SK-MEL-5 (cell line): ENCODE measurements at regions not wholly inside any gene's neighbourhood (a gene's known extent, or its start where the extent isn't known, plus 50 kb on each side); places are given as distances from the start of the nearest gene placed in this dataset.
"Not testable (repeated sequence)": the region's sequence is repeated elsewhere in the genome, so short reads cannot be mapped to it uniquely, and the experiment has no call there.

Experiments used
- DNase-seq: peaks from one replicate; pipeline ENCODE4 v3.0.0-alpha.2; 2016; ENCODE audit warnings: low read depth, low spot score
- in situ Hi-C: cut with HindIII; loops from 2 replicates; pipeline ENCODE4 v1.10.0; 2016; ENCODE audit warnings: low sequenced_read_pairs, high pct_unique_total_duplicates, low pct_unique_long_range_greater_than_20kb

GRCh38 chr6:17224056-17224455 is 57.1 kb upstream of the RBM24 start:
- in situ Hi-C loops, result no loop called here
- DNase-seq, result no peak

GRCh38 chr6:17224501-17224900 is 56.7 kb upstream of the RBM24 start:
- in situ Hi-C loops, DNase-seq: not testable (repeated sequence)

DNA sequence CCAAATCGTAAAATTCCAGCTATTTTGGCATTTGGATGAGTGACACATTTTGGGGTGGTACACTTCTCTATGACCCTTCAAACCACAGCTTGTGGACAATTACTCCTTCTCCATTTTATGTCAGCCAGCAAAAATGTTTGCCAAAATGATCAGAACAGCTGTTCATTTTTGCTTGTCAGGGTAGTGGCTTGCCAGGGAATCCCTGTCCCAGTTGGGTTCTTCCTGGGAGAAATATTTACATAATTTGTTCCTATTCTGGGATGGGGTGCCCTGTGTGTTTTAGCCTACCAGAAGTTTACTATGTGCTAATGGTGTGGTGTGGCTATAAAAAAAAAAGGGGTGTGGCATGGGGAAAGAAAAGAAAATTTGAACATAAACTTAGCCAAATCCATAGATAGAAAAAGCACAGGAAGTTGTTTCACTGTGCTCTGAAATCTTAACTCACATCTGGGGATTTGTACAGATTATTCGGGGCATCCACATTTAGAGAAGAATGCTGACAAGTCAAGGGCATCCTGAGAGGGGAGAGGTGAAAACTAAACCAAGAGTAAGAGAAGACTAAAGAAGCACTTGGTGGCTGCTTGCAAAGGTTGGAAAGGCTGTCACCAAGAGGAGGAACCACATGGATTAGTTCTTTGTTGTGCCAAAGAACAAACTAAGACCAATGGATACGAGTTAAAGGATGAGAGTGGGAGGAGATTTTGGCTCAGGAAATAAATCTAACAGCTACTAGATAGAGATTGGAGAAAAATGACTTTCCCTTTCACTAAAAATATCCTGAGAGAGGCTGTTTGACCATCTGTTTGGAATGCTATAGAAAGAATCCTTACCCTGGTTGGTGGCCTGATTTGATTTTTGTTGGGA is 55.2 kb upstream of the RBM24 start:
- in situ Hi-C loops, result no loop called here
- no peak for DNase-seq

GRCh38 chr6:17226786-17227233 is 54.4 kb upstream of the RBM24 start:
- DNase-seq, result peak; percentile 24
- in situ Hi-C loops, result no loop called here

DNA sequence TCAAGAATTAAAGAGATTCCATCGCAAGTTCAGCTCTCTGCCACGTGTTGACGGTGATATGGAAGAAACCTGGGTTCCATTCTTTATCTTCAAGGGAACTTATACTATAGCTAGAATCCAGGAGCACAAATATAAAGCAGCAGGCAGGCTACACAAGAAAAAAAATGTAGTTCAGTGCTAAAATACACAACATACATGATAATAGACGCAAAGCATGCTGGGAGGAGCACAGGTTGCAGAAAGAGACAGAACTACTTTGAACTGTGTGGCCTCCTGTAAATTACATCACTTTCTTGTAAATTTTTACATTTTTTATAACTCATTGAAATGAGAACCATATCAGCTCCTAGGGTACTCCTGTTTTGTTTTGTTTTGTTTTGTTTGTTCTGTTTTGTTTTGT is 53.8 kb upstream of the RBM24 start:
- in situ Hi-C loops, result no loop called here
- DNase-seq, result no peak
